OCI-LY7 (cell line): ENCODE measurements at regions not wholly inside any gene's neighbourhood (a gene's known extent, or its start where the extent isn't known, plus 50 kb on each side); places are given as distances from the start of the nearest gene placed in this dataset.

ENCODE experiments used
- BruUV-seq: library from RNA; stranded (reverse); fragments of 400-500 nt; replicated peaks from 2 replicates; lab custom pipeline; 2021; lab: Mats Ljungman, UMichigan
- CTCF ChIA-PET: fragments of 300-600 bp; sonication (Branson Sonifier 250); formaldehyde crosslinking; loops from one replicate; lab custom pipeline; 2022; ENCODE audit warnings: antibody characterized with exemption; ENCODE audit not compliant: unreplicated experiment; lab: Charles Lee
- POLR2A ChIA-PET: fragments of 300-600 bp; sonication (Branson Sonifier 250); formaldehyde crosslinking; loops from one replicate; lab custom pipeline; 2022; ENCODE audit warnings: antibody characterized with exemption; lab: Charles Lee
- DNase-seq: peaks from one replicate; pipeline ENCODE4 v3.0.0-alpha.2; 2015; ENCODE audit warnings: low spot score
- H2AFZ ChIP-seq: fragments of 200-600 bp; sonication (generic), shearing (Covaris generic); 2 replicates; pipeline ENCODE4 v1.6.1; 2014; ENCODE audit warnings: mild to moderate bottlenecking, antibody characterized with exemption, low read length, moderate library complexity
- H3K27ac ChIP-seq: fragments of 200-600 bp; sonication (generic); 2 replicates; pipeline ENCODE4 v1.5.1; 2014; ENCODE audit warnings: mixed run types, low read depth, mild to moderate bottlenecking, moderate library complexity, low read length, inconsistent platforms; ENCODE audit not compliant: poor library complexity, severe bottlenecking
- H3K36me3 ChIP-seq: fragments of 200-600 bp; sonication (generic); 2 replicates; pipeline ENCODE4 v1.6.1; 2014; ENCODE audit warnings: mild to moderate bottlenecking, antibody characterized with exemption, low read length, moderate library complexity, mixed read lengths; ENCODE audit not compliant: insufficient read depth
- H3K4me1 ChIP-seq: fragments of 200-600 bp; sonication (generic); 2 replicates; pipeline ENCODE4 v1.5.1; 2014; ENCODE audit warnings: mild to moderate bottlenecking, low read length; ENCODE audit not compliant: insufficient read depth, poor library complexity, severe bottlenecking
- H3K4me2 ChIP-seq: fragments of 200-600 bp; sonication (generic); 2 replicates; pipeline ENCODE4 v1.6.1; 2014; ENCODE audit warnings: mild to moderate bottlenecking, low read length
- H3K4me3 ChIP-seq: fragments of 200-600 bp; sonication (generic); 2 replicates; pipeline ENCODE4 v1.5.1; 2014; ENCODE audit warnings: mild to moderate bottlenecking, low read depth, low read length; ENCODE audit not compliant: poor library complexity, severe bottlenecking
- H3K79me2 ChIP-seq: fragments of 200-600 bp; sonication (generic); 2 replicates; pipeline ENCODE4 v1.6.1; 2016; ENCODE audit warnings: low read depth, mild to moderate bottlenecking, low read length, moderate library complexity, mixed read lengths; ENCODE audit not compliant: insufficient read depth
- H3K9me2 ChIP-seq: fragments of 200-600 bp; sonication (generic); 2 replicates; pipeline ENCODE4 v1.6.1; 2016; ENCODE audit warnings: mild to moderate bottlenecking, low read length, mixed read lengths; ENCODE audit not compliant: insufficient read depth
- H3K9me3 ChIP-seq: fragments of 200-600 bp; sonication (generic); 2 replicates; pipeline ENCODE4 v1.6.1; 2014; ENCODE audit warnings: mild to moderate bottlenecking, mixed run types, low read length, mixed read lengths
- H4K20me1 ChIP-seq: fragments of 200-600 bp; sonication (generic); 2 replicates; pipeline ENCODE4 v1.6.1; 2014; ENCODE audit warnings: mild to moderate bottlenecking, antibody characterized with exemption, low read length, moderate library complexity, mixed read lengths; ENCODE audit not compliant: insufficient read depth
- EZH2phosphoT487 ChIP-seq: fragments of 200-600 bp; sonication (generic); IDR thresholded peaks from 2 replicates; pipeline ENCODE4 v1.6.1; 2018; ENCODE audit warnings: low read depth, borderline replicate concordance, mild to moderate bottlenecking, mixed run types, antibody characterized with exemption, low read length, moderate library complexity, mixed read lengths
- intact Hi-C: fragments of 100-400 bp; cut with micrococcal nuclease; formaldehyde crosslinking; loops from one replicate; pipeline ENCODE4 v1.10.0; 2022; ENCODE audit not compliant: unreplicated experiment
- TF ChIP-seq, protein P1 (sequence below): fragments of 200-600 bp; sonication (generic); conservative IDR thresholded peaks from 2 replicates; pipeline ENCODE4 v1.5.1; 2014; ENCODE audit warnings: mild to moderate bottlenecking, antibody characterized with exemption, low read length, moderate library complexity, mixed read lengths

DNA sequence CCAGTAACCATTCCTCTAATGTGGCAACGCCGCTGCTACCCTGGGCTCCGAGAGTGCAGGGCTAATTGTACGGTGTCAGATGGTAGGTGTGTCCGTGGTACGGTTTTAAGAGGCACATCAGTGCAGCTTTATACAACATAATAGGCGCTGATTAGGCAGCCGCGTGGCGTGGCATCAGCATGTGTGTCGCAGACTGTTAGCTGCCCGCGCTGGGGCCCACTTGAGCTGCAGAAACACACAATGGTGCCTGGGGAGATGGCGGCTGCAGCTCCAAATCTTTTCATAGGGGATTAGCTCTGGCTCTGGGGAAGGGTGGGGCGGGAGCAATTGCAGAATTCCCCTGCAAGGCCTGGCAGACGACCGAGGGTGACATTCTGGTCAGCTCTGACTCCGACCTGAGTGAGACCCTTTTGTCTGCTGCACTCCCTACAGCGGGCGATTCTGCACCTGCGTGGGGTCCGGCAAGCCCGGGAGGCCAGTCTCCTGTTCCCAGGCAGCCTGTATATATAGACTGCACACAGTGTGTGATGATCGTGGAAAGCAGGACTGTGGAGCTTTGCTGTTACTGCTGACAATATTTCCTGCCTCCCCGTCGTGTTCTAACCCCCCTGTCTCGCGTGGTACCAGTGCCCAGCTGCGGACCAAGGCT lies 722.7 kb upstream of the CELF2 start:
- TF ChIP-seq, protein P1, sequence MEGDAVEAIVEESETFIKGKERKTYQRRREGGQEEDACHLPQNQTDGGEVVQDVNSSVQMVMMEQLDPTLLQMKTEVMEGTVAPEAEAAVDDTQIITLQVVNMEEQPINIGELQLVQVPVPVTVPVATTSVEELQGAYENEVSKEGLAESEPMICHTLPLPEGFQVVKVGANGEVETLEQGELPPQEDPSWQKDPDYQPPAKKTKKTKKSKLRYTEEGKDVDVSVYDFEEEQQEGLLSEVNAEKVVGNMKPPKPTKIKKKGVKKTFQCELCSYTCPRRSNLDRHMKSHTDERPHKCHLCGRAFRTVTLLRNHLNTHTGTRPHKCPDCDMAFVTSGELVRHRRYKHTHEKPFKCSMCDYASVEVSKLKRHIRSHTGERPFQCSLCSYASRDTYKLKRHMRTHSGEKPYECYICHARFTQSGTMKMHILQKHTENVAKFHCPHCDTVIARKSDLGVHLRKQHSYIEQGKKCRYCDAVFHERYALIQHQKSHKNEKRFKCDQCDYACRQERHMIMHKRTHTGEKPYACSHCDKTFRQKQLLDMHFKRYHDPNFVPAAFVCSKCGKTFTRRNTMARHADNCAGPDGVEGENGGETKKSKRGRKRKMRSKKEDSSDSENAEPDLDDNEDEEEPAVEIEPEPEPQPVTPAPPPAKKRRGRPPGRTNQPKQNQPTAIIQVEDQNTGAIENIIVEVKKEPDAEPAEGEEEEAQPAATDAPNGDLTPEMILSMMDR: no peak
- intact Hi-C loops: no loop called here
- ChIA-PET CTCF (interaction anchor here (0.6 kb wide), 1 partner anchor 206 kb away, joined by 6 read pairs; no protein-coding TSS in a partner anchor), POLR2A (interaction anchor here (0.6 to 0.7 kb wide), 2 partner anchors 26 to 56 kb away, joined by 3 read pairs; no protein-coding TSS in a partner anchor)
- no peak for DNase-seq
- H3K9me3 ChIP-seq: no peaks in the 10 kb centered on the region
- H3K27ac ChIP-seq: no peak overlapping the region
- no TSS peak for BruUV-seq
- H3K9me2 ChIP-seq: no peaks in the 10 kb centered on the region
- no peak overlapping the region for H3K4me2 ChIP-seq
- H3K79me2 ChIP-seq: no peaks in the 10 kb centered on the region
- no peaks in the 10 kb centered on the region for H4K20me1 ChIP-seq
- no peaks in the 10 kb centered on the region for H3K4me1 ChIP-seq
- H3K4me3 ChIP-seq: no peak overlapping the region
- H3K36me3 ChIP-seq: no peaks in the 10 kb centered on the region
- no peak overlapping the region for H2AFZ ChIP-seq

DNA sequence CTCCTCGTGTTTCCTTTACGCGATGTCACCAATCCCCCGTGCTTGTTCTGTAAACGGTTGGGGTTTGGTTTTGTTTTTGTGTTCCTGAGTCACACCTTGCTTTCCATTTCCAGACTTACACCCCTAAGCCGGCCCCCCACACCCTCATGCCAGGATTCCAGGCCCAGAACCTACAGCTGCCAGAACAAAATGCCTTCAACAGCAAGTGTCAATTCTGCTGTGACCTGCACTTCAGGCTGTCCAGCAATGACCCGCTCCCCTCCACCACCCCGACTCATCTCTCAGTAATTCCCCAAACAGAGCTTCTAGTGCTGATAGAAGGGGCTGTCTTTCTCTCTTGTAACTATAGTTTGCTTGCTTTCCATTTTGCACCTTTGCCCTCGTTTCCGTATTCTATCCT lies 722.1 kb upstream of the CELF2 start:
- no peak overlapping the region for H2AFZ ChIP-seq
- H3K27ac ChIP-seq: no peak overlapping the region
- H3K36me3 ChIP-seq: no peaks in the 10 kb centered on the region
- H3K9me2 ChIP-seq: no peaks in the 10 kb centered on the region
- no peak overlapping the region for H3K4me3 ChIP-seq
- no peaks in the 10 kb centered on the region for H3K4me1 ChIP-seq
- CTCF ChIA-PET: no interaction called here
- POLR2A ChIA-PET: interaction anchor here (0.9 kb wide), 1 partner anchor 13 kb away, joined by 4 read pairs; no protein-coding TSS in a partner anchor
- H3K79me2 ChIP-seq: no peaks in the 10 kb centered on the region
- no peak overlapping the region for H3K4me2 ChIP-seq
- H3K9me3 ChIP-seq: no peaks in the 10 kb centered on the region
- BruUV-seq: no TSS peak
- DNase-seq: no peak
- TF ChIP-seq EZH2phosphoT487: no peak
- TF ChIP-seq, protein P1: no peak
- H4K20me1 ChIP-seq: no peaks in the 10 kb centered on the region
- intact Hi-C loops: no loop called here

DNA sequence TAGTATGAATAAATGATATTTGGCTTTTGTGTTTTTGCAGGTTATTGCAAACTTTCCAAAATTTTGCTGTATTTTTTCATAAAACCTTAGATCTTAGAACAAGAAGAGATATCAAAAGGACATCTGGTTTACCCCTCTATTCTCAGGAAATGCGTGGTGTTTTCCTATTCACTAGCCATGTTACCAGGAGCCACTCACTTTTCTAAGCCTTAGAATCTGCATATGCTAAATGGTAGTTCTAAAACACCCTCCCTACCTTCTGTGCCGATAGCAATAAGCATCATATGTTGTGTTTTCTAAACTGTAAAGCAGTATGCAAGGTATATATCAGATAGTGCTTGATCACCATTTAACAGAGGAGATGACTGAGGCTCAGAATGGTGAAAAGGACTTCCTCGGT lies 715.0 kb upstream of the CELF2 start:
- Histone ChIP-seq H3K4me2 (no peak overlapping the region), H3K9me3 (no peaks in the 10 kb centered on the region), H3K36me3 (no peaks in the 10 kb centered on the region), H3K79me2 (no peaks in the 10 kb centered on the region), H3K9me2 (no peaks in the 10 kb centered on the region), H3K4me3 (no peak overlapping the region), H4K20me1 (no peaks in the 10 kb centered on the region), H2AFZ (no peak overlapping the region), H3K4me1 (no peaks in the 10 kb centered on the region), H3K27ac (no peak overlapping the region)
- no TSS peak for BruUV-seq
- DNase-seq: no peak
- ChIA-PET POLR2A (no interaction called here), CTCF (no interaction called here)
- TF ChIP-seq, protein P1: no peak
- no peak for TF ChIP-seq EZH2phosphoT487
- intact Hi-C loops: no loop called here
